ENCODE measurements at regions not wholly inside any gene's neighbourhood (a gene's known extent, or its start where the extent isn't known, plus 50 kb on each side); places are given as distances from the start of the nearest gene placed in this dataset.
A peak's percentile ranks its signal among the peaks of the same experiment; 100 is the strongest.

DNA sequence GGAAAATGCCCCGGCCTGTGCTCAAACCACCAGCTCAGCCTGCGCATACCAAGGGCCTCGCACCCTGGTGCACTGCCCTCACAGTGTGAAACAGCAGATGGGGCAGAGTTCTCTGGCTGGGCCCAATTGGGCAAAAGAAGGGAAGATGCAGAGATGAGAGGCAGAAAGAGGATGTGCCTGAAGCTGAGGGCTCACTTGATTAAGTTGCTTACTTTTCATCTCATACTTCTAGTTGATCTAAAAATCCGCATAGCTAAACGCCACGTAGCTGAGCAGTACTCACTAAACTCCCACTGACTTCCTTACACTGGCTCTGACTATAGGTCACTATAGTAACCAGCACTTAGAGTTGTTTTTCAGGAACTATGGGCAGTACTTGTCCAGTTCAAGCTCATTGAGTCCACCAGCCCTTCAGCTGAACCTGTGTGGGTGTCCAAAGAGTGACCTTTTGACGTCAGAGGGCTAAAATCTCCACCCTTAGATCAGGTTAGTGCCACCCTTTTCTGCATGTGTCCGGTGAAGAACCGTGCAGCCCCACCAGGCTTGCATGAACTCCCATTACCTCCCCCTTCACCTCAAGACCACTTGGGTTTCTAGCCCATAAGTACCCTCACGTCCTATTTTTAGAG is 215.2 kb downstream of the AUH start:
- intact Hi-C loops (cut with micrococcal nuclease; ENCODE audit: unreplicated experiment) (no loop called here), in situ Hi-C loops (cut with HindIII; ENCODE audit: low pct_unique_long_range_greater_than_20kb, low sequenced_read_pairs) (no loop called here)
- no peak overlapping the region for H3K4me3 ChIP-seq (ENCODE audit: low read depth in 2 of 2, low read length in 2 of 2)
- POLR2A ChIA-PET, result no interaction called here
- no peak overlapping the region for H3K27ac ChIP-seq (ENCODE audit: low read length)
- TF ChIP-seq, protein P1, sequence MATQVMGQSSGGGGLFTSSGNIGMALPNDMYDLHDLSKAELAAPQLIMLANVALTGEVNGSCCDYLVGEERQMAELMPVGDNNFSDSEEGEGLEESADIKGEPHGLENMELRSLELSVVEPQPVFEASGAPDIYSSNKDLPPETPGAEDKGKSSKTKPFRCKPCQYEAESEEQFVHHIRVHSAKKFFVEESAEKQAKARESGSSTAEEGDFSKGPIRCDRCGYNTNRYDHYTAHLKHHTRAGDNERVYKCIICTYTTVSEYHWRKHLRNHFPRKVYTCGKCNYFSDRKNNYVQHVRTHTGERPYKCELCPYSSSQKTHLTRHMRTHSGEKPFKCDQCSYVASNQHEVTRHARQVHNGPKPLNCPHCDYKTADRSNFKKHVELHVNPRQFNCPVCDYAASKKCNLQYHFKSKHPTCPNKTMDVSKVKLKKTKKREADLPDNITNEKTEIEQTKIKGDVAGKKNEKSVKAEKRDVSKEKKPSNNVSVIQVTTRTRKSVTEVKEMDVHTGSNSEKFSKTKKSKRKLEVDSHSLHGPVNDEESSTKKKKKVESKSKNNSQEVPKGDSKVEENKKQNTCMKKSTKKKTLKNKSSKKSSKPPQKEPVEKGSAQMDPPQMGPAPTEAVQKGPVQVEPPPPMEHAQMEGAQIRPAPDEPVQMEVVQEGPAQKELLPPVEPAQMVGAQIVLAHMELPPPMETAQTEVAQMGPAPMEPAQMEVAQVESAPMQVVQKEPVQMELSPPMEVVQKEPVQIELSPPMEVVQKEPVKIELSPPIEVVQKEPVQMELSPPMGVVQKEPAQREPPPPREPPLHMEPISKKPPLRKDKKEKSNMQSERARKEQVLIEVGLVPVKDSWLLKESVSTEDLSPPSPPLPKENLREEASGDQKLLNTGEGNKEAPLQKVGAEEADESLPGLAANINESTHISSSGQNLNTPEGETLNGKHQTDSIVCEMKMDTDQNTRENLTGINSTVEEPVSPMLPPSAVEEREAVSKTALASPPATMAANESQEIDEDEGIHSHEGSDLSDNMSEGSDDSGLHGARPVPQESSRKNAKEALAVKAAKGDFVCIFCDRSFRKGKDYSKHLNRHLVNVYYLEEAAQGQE (IDR thresholded peaks at IDR 0.05; ENCODE audit: insufficient read depth in 1 of 2, low read depth in 2 of 2, low read length in 1 of 2), result no peak
- TF ChIP-seq SIN3A (IDR thresholded peaks at IDR 0.05; ENCODE audit: borderline replicate concordance, insufficient read depth, low read depth, low read length), result no peak
- TF ChIP-seq POLR2AphosphoS5 (IDR thresholded peaks at IDR 0.05; ENCODE audit: low read depth, low read length), result no peak
- TF ChIP-seq, protein P2, sequence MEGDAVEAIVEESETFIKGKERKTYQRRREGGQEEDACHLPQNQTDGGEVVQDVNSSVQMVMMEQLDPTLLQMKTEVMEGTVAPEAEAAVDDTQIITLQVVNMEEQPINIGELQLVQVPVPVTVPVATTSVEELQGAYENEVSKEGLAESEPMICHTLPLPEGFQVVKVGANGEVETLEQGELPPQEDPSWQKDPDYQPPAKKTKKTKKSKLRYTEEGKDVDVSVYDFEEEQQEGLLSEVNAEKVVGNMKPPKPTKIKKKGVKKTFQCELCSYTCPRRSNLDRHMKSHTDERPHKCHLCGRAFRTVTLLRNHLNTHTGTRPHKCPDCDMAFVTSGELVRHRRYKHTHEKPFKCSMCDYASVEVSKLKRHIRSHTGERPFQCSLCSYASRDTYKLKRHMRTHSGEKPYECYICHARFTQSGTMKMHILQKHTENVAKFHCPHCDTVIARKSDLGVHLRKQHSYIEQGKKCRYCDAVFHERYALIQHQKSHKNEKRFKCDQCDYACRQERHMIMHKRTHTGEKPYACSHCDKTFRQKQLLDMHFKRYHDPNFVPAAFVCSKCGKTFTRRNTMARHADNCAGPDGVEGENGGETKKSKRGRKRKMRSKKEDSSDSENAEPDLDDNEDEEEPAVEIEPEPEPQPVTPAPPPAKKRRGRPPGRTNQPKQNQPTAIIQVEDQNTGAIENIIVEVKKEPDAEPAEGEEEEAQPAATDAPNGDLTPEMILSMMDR (IDR thresholded peaks at IDR 0.05), result no peak
- TF ChIP-seq TCF7L2 (IDR thresholded peaks at IDR 0.05; ENCODE audit: low read depth, low read length), result no peak
- H3K9me3 ChIP-seq (ENCODE audit: control insufficient read depth, insufficient read depth, low read depth, low read length), result no peaks in the 10 kb centered on the region
- ATAC-seq (peak; percentile 45; the same call in 1 of the 2 replicates), DNase-seq (ENCODE audit: low read depth, low spot score) (no peak)
- no peaks in the 10 kb centered on the region for H3K4me1 ChIP-seq (ENCODE audit: control insufficient read depth, insufficient read depth, low read length)
- no peaks in the 10 kb centered on the region for H3K36me3 ChIP-seq (ENCODE audit: control insufficient read depth, insufficient read depth, low read length)
- H3K27me3 ChIP-seq (ENCODE audit: control insufficient read depth, insufficient read depth, low read length), result no peaks in the 10 kb centered on the region
- BruUV-seq (replicated peaks), result no TSS peak
- CTCF ChIA-PET, result no interaction called here

DNA sequence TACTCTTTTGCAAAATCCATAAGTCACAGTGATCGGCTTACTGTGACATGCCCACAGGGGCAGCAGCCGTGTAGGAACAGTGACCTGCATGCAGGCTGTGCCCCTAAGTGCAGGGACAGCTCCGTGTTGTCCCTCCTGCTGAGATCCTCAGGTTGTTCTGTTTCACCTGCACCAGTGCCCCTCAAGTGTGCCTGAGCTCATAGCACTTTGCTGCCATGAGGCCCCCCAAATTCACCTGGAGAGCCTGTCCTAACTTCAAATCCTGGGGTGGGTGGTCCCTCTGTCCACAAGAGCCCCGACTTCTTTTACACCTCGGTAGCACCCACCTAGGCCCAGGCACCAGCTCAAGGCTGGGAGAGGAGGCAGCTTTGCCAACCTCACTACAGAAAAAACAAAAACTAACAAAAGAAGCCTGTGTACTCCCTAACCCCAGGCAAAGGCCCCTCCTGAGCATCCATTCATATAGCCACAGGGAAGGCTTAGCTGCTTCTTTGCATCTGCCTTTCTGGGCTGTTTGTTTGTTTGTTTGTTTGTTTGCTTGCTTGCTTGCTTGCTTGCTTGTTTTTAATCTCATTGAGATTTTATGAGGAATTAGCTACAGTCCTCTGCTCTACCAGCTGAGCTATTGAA is 214.5 kb downstream of the AUH start:
- no peak overlapping the region for H3K4me3 ChIP-seq (ENCODE audit: low read depth in 2 of 2, low read length in 2 of 2)
- intact Hi-C loops (cut with micrococcal nuclease; ENCODE audit: unreplicated experiment), result no loop called here
- no peak overlapping the region for H3K27ac ChIP-seq (ENCODE audit: low read length)
- ATAC-seq (peak; percentile 42; the same call in 1 of the 2 replicates), DNase-seq (ENCODE audit: low read depth, low spot score) (no peak)
- ChIA-PET POLR2A (no interaction called here), CTCF (interaction anchor here (0.7 kb wide), 1 partner anchor 151 kb away, joined by 3 read pairs; no protein-coding TSS in a partner anchor)
- no peak for TF ChIP-seq TCF7L2 (IDR thresholded peaks at IDR 0.05; ENCODE audit: low read depth, low read length)
- TF ChIP-seq POLR2AphosphoS5 (IDR thresholded peaks at IDR 0.05; ENCODE audit: low read depth, low read length), result no peak
- TF ChIP-seq, protein P2 (IDR thresholded peaks at IDR 0.05), result no peak
- no peak for TF ChIP-seq SIN3A (IDR thresholded peaks at IDR 0.05; ENCODE audit: borderline replicate concordance, insufficient read depth, low read depth, low read length)
- TF ChIP-seq, protein P1 (IDR thresholded peaks at IDR 0.05; ENCODE audit: insufficient read depth in 1 of 2, low read depth in 2 of 2, low read length in 1 of 2), result no peak
- H3K4me1 ChIP-seq (ENCODE audit: control insufficient read depth, insufficient read depth, low read length), result no peaks in the 10 kb centered on the region
- no peaks in the 10 kb centered on the region for H3K9me3 ChIP-seq (ENCODE audit: control insufficient read depth, insufficient read depth, low read depth, low read length)
- BruUV-seq (replicated peaks), result no TSS peak
- H3K27me3 ChIP-seq (ENCODE audit: control insufficient read depth, insufficient read depth, low read length), result no peaks in the 10 kb centered on the region
- no peaks in the 10 kb centered on the region for H3K36me3 ChIP-seq (ENCODE audit: control insufficient read depth, insufficient read depth, low read length)
- in situ Hi-C loops (cut with HindIII; ENCODE audit: low pct_unique_long_range_greater_than_20kb, low sequenced_read_pairs), result no loop called here
